Lung (tissue), 11 donors: ENCODE measurements at regions not wholly inside any gene's neighbourhood (a gene's known extent, or its start where the extent isn't known, plus 50 kb on each side); places are given as distances from the start of the nearest gene placed in this dataset.
A peak's percentile ranks its signal among the peaks of the same experiment; 100 is the strongest.

Experiments used
- ATAC-seq: fragments of 200-7000 bp; cut with Tn5 transposase; one replicate; pipeline ENCODE4 v1.9.1; 2020; ENCODE audit warnings: moderate number of reproducible peaks; ENCODE audit not compliant: insufficient read depth, low FRiP score
- DNase-seq, 3 donors: peaks; one replicate each; pipeline ENCODE4 v3.0.0-alpha.2; 2013 to 2017
- H3K27ac ChIP-seq, 2 donors: one replicate each; pipeline ENCODE4 v1.5.1; 2013; ENCODE audit warnings: mild to moderate bottlenecking in 2 of 2, moderate library complexity in 2 of 2, control low read depth in 1 of 2, inconsistent platforms in 1 of 2, low read depth in 1 of 2, low read length in 1 of 2
- H3K27me3 ChIP-seq, 3 donors: one replicate each; pipeline ENCODE4 v1.5.1; 2013; ENCODE audit warnings: low read length in 2 of 3; ENCODE audit not compliant: control insufficient read depth in 3 of 3, insufficient read depth in 3 of 3
- H3K36me3 ChIP-seq, 4 donors: one replicate each; pipeline ENCODE4 v1.5.1; 2013; ENCODE audit warnings: low read length in 4 of 4, mild to moderate bottlenecking in 1 of 4, moderate library complexity in 1 of 4; ENCODE audit not compliant: control insufficient read depth in 4 of 4, insufficient read depth in 4 of 4
- H3K4me1 ChIP-seq, 5 donors: one replicate each; pipeline ENCODE4 v1.5.1; 2013; ENCODE audit warnings: low read length in 5 of 5, mild to moderate bottlenecking in 2 of 5, moderate library complexity in 1 of 5; ENCODE audit not compliant: control insufficient read depth in 5 of 5, insufficient read depth in 5 of 5
- H3K4me3 ChIP-seq: one replicate; pipeline ENCODE4 v1.5.1; 2013; ENCODE audit warnings: mild to moderate bottlenecking, control low read depth, moderate library complexity
- H3K9ac ChIP-seq, 2 donors: one replicate each; pipeline ENCODE4 v1.5.1; 2013; ENCODE audit warnings: low read length in 2 of 2, control low read depth in 1 of 2; ENCODE audit not compliant: insufficient read depth in 1 of 2
- H3K9me3 ChIP-seq, 4 donors: one replicate each; pipeline ENCODE4 v1.5.1; 2013; ENCODE audit warnings: low read length in 3 of 4, mild to moderate bottlenecking in 1 of 4, moderate library complexity in 1 of 4; ENCODE audit not compliant: control insufficient read depth in 4 of 4, insufficient read depth in 3 of 4
- CTCF ChIP-seq: IDR thresholded peaks from 2 replicates; pipeline ENCODE4 v1.5.1; 2012; ENCODE audit warnings: mild to moderate bottlenecking; ENCODE audit errors: control extremely low read depth, extremely low read depth
- WGBS, 2 donors: extraction: QIAGEN DNeasy Blood & Tissue Kit; methylation state at CpG; one replicate each; pipeline ENCODE4 v1.1.7; 2013; 5-methylcytosine and 5-hydroxymethylcytosine counted together
- donor health status: control.
- donor health status: control.
- donor health status: Bipolar disorder and iron deficiency.
- donor health status: healthy.
- donor health status: DM: yes; HTN: yes; CAD: no.

- Histone ChIP-seq H3K9me3 (no peaks in the 10 kb centered on the region), H3K4me1 (peaks cover 0 to 10% (median 2%) of the 10 kb centered on the region in 5 donors), H3K9ac (no peak overlapping the region), H3K27ac (peak overlapping the region in 1 of 2 donors; percentile 41), H3K4me3 (no peak overlapping the region), H3K27me3 (no peaks in the 10 kb centered on the region), H3K36me3 (no peaks in the 10 kb centered on the region)
- peak in 2 of 3 donors; percentile 20 to 59 for DNase-seq
- no peak for TF ChIP-seq CTCF
- peak; percentile 52 for ATAC-seq
- 57 to 67% methylated on average over 5 of the region's 5 CpGs for WGBS, 2 donors
Measured at GRCh38 chr1:96416111-96416595, 305.4 kb upstream of the PTBP2 start.

GRCh38 chr1:96416701-96417444 lies 304.7 kb upstream of the PTBP2 start:
- peak in 2 of 3 donors; percentile 4 to 20 for DNase-seq
- Histone ChIP-seq H3K4me1 (peaks cover 0 to 10% (median 2%) of the 10 kb centered on the region in 5 donors), H3K9ac (no peak overlapping the region), H3K4me3 (no peak overlapping the region), H3K9me3 (no peaks in the 10 kb centered on the region), H3K27ac (peak overlapping the region in 1 of 2 donors; percentile 41), H3K36me3 (no peaks in the 10 kb centered on the region), H3K27me3 (no peaks in the 10 kb centered on the region)
- no peak for TF ChIP-seq CTCF
- 53 to 68% methylated on average over 5 of the region's 5 CpGs for WGBS, 2 donors
- ATAC-seq: no peak

- WGBS, 2 donors: 50 to 56% methylated on average over 6 of the region's 6 CpGs
- ATAC-seq (no peak), DNase-seq (no peak)
- H3K9me3 ChIP-seq: no peaks in the 10 kb centered on the region
- H3K27me3 ChIP-seq: no peaks in the 10 kb centered on the region
- H3K36me3 ChIP-seq: no peaks in the 10 kb centered on the region
- no peak overlapping the region for H3K27ac ChIP-seq
- H3K4me1 ChIP-seq: peaks cover 0 to 10% (median 2%) of the 10 kb centered on the region in 5 donors
- H3K4me3 ChIP-seq: no peak overlapping the region
- no peak for TF ChIP-seq CTCF
- no peak overlapping the region for H3K9ac ChIP-seq
Measured at GRCh38 chr1:96418969-96419368, 302.6 kb upstream of the PTBP2 start.
